HEK293 (cell line): ENCODE measurements at regions not wholly inside any gene's neighbourhood (a gene's known extent, or its start where the extent isn't known, plus 50 kb on each side); places are given as distances from the start of the nearest gene placed in this dataset.
"Not testable (repeated sequence)": the region's sequence is repeated elsewhere in the genome, so short reads cannot be mapped to it uniquely, and the experiment has no call there.

Source experiments
- CTCF ChIA-PET: fragments of 350-600 bp; formaldehyde crosslinking; extraction: SDS; loops from one replicate; lab custom pipeline; 2021; ENCODE audit warnings: antibody characterized with exemption; lab: Yijun Ruan, JAX
- POLR2A ChIA-PET: fragments of 300-600 bp; formaldehyde crosslinking; extraction: SDS; loops from one replicate; lab custom pipeline; 2020; ENCODE audit warnings: antibody characterized with exemption, inconsistent platforms; lab: Yijun Ruan, JAX
- H3K27ac ChIP-seq: fragments of 200-500 bp; sonication (Bioruptor generic); 2 replicates; pipeline ENCODE4 v1.5.1; 2014; ENCODE audit warnings: low read depth, low read length, control low read depth, inconsistent platforms; ENCODE audit errors: extremely low read depth
- H3K36me3 ChIP-seq, 2 experiments: fragments of 200-500 bp in 1 of 2; sonication (Bioruptor generic) in 1 of 2; 1 replicate in 1 of 2; 2 replicates in 1 of 2; pipeline ENCODE4 v1.5.1; 2014 to 2017; ENCODE audit warnings: inconsistent platforms in 2 of 2, low read length in 2 of 2; ENCODE audit not compliant: control insufficient read depth in 2 of 2, insufficient read depth in 1 of 2
- H3K4me1 ChIP-seq: fragments of 200-500 bp; sonication (Bioruptor generic); 2 replicates; pipeline ENCODE4 v1.5.1; 2014; ENCODE audit warnings: mild to moderate bottlenecking, low read length, inconsistent platforms; ENCODE audit not compliant: control insufficient read depth, insufficient read depth
- H3K4me3 ChIP-seq: 2 replicates; pipeline ENCODE4 v1.5.1; 2011; ENCODE audit warnings: low read depth, mild to moderate bottlenecking, control low read depth, low read length, moderate library complexity
- H3K9me3 ChIP-seq: fragments of 200-500 bp; sonication (Bioruptor generic); 2 replicates; pipeline ENCODE4 v1.5.1; 2014; ENCODE audit warnings: low read depth, low read length, inconsistent platforms; ENCODE audit not compliant: control insufficient read depth, insufficient read depth
- HIC1 ChIP-seq: fragments of 450-650 bp; formaldehyde crosslinking; IDR thresholded peaks from 2 replicates; pipeline ENCODE4 v1.5.1; 2016; ENCODE audit warnings: missing biosample characterization, missing genetic modification characterization
- KLF7 ChIP-seq: fragments of 450-650 bp; formaldehyde crosslinking; IDR thresholded peaks from 2 replicates; pipeline ENCODE4 v1.5.1; 2016; ENCODE audit warnings: missing biosample characterization, missing genetic modification characterization, borderline replicate concordance
- KLF9 ChIP-seq: fragments of 450-650 bp; formaldehyde crosslinking; IDR thresholded peaks from 2 replicates; pipeline ENCODE4 v1.5.1; 2016; ENCODE audit warnings: missing biosample characterization, missing genetic modification characterization, low read depth
- SP3 ChIP-seq: fragments of 450-650 bp; formaldehyde crosslinking; IDR thresholded peaks from 2 replicates; pipeline ENCODE4 v1.5.1; 2016; ENCODE audit warnings: missing biosample characterization, missing genetic modification characterization
- ZBTB20 ChIP-seq: fragments of 450-650 bp; formaldehyde crosslinking; IDR thresholded peaks from 2 replicates; pipeline ENCODE4 v1.5.1; 2016; ENCODE audit warnings: missing biosample characterization, missing genetic modification characterization
- ZBTB21 ChIP-seq: fragments of 450-650 bp; formaldehyde crosslinking; IDR thresholded peaks from 2 replicates; pipeline ENCODE4 v1.5.1; 2017; ENCODE audit warnings: missing biosample characterization, missing genetic modification characterization
- ZNF10 ChIP-seq: fragments of 450-650 bp; formaldehyde crosslinking; IDR thresholded peaks from 2 replicates; pipeline ENCODE4 v1.5.1; 2017; ENCODE audit warnings: missing biosample characterization, missing genetic modification characterization
- ZNF175 ChIP-seq: fragments of 450-650 bp; formaldehyde crosslinking; IDR thresholded peaks from 2 replicates; pipeline ENCODE4 v1.5.1; 2016; ENCODE audit warnings: missing biosample characterization, missing genetic modification characterization
- ZNF211 ChIP-seq: fragments of 450-650 bp; formaldehyde crosslinking; IDR thresholded peaks from 2 replicates; pipeline ENCODE4 v1.5.1; 2016; ENCODE audit warnings: low read depth, missing biosample characterization, missing genetic modification characterization
- ZNF23 ChIP-seq: fragments of 450-650 bp; formaldehyde crosslinking; IDR thresholded peaks from 2 replicates; pipeline ENCODE4 v1.5.1; 2016; ENCODE audit warnings: missing biosample characterization, missing genetic modification characterization, borderline replicate concordance
- ZNF513 ChIP-seq: fragments of 450-650 bp; IDR thresholded peaks from 2 replicates; pipeline ENCODE4 v1.5.1; 2018; ENCODE audit warnings: missing biosample characterization, missing genetic modification characterization
- ZNF530 ChIP-seq: fragments of 450-650 bp; formaldehyde crosslinking; IDR thresholded peaks from 2 replicates; pipeline ENCODE4 v1.5.1; 2016; ENCODE audit warnings: low read depth, missing biosample characterization, missing genetic modification characterization
- ZNF549 ChIP-seq: fragments of 450-650 bp; IDR thresholded peaks from 2 replicates; pipeline ENCODE4 v1.5.1; 2018; ENCODE audit warnings: missing biosample characterization, missing genetic modification characterization, mild to moderate bottlenecking, inconsistent platforms, moderate library complexity
- ZNF621 ChIP-seq: fragments of 450-650 bp; formaldehyde crosslinking; IDR thresholded peaks from 2 replicates; pipeline ENCODE4 v1.5.1; 2017; ENCODE audit warnings: missing biosample characterization, missing genetic modification characterization
- ZNF623 ChIP-seq: fragments of 450-650 bp; formaldehyde crosslinking; IDR thresholded peaks from 2 replicates; pipeline ENCODE4 v1.5.1; 2016; ENCODE audit warnings: missing biosample characterization, missing genetic modification characterization
- ZNF624 ChIP-seq: fragments of 450-650 bp; formaldehyde crosslinking; IDR thresholded peaks from 2 replicates; pipeline ENCODE4 v1.5.1; 2017; ENCODE audit warnings: missing biosample characterization, missing genetic modification characterization
- ZNF654 ChIP-seq: fragments of 450-650 bp; formaldehyde crosslinking; IDR thresholded peaks from 2 replicates; pipeline ENCODE4 v1.5.1; 2016; ENCODE audit warnings: low read depth, missing biosample characterization, missing genetic modification characterization
- ZNF792 ChIP-seq: fragments of 450-650 bp; formaldehyde crosslinking; IDR thresholded peaks from 2 replicates; pipeline ENCODE4 v1.5.1; 2016; ENCODE audit warnings: missing biosample characterization, missing genetic modification characterization
- ZNF837 ChIP-seq: fragments of 450-650 bp; formaldehyde crosslinking; IDR thresholded peaks from 2 replicates; pipeline ENCODE4 v1.5.1; 2016; ENCODE audit warnings: missing biosample characterization, missing genetic modification characterization
- ZXDB ChIP-seq: fragments of 450-650 bp; formaldehyde crosslinking; IDR thresholded peaks from 2 replicates; pipeline ENCODE4 v1.5.1; 2016; ENCODE audit warnings: missing biosample characterization, missing genetic modification characterization

- H3K27ac ChIP-seq, result no peak overlapping the region
- TF ChIP-seq ZNF623 (tag by site-specific recombination) (no peak), SP3 (tag by site-specific recombination) (no peak), ZBTB20 (tag by site-specific recombination) (no peak), ZNF621 (tag by site-specific recombination) (no peak), ZXDB (no peak), ZNF549 (no peak), ZNF654 (tag by site-specific recombination) (no peak), HIC1 (no peak), KLF7 (no peak), ZNF837 (no peak), KLF9 (no peak), ZNF23 (tag by site-specific recombination) (no peak), ZNF175 (tag by site-specific recombination) (no peak), ZNF10 (tag by site-specific recombination) (no peak), ZBTB21 (tag by site-specific recombination) (no peak), ZNF530 (no peak), ZNF792 (tag by site-specific recombination) (no peak)
- no peaks in the 10 kb centered on the region for H3K4me1 ChIP-seq
- ChIA-PET CTCF (no interaction called here), POLR2A (no interaction called here)
- no peaks in the 10 kb centered on the region for H3K36me3 ChIP-seq
- H3K9me3 ChIP-seq, result no peaks in the 10 kb centered on the region
- no peak overlapping the region for H3K4me3 ChIP-seq
Observed at GRCh38 chr16:79938575-79938974, 338.0 kb upstream of the MAF start.

- POLR2A ChIA-PET, H3K4me3 ChIP-seq, H3K36me3 ChIP-seq, H3K27ac ChIP-seq, H3K9me3 ChIP-seq, H3K4me1 ChIP-seq: not testable (repeated sequence)
- CTCF ChIA-PET, result interaction anchor here (0.7 kb wide), 1 partner anchor 1067 kb away, joined by 3 read pairs; no protein-coding TSS in a partner anchor
- peak; percentile 63; the same call in 1 of the 2 replicates for TF ChIP-seq ZNF513 (tag by site-specific recombination)
Observed at GRCh38 chr16:79937671-79938070, 337.1 kb upstream of the MAF start.

GRCh38 chr16:79933603-79934002, 333.1 kb upstream of the MAF start:
- POLR2A ChIA-PET, result no interaction called here
- Histone ChIP-seq H3K9me3 (no peaks in the 10 kb centered on the region), H3K36me3 (no peaks in the 10 kb centered on the region), H3K27ac (no peak overlapping the region), H3K4me3 (no peak overlapping the region), H3K4me1 (no peaks in the 10 kb centered on the region)
- TF ChIP-seq ZNF624 (tag by site-specific recombination), result no peak
- no peak for TF ChIP-seq ZNF211 (tag by site-specific recombination)
- TF ChIP-seq, all 188 proteins: peak for 0
- CTCF ChIA-PET, result no interaction called here
